ENCODE measurements at regions not wholly inside any gene's neighbourhood (a gene's known extent, or its start where the extent isn't known, plus 50 kb on each side); places are given as distances from the start of the nearest gene placed in this dataset.

DNA sequence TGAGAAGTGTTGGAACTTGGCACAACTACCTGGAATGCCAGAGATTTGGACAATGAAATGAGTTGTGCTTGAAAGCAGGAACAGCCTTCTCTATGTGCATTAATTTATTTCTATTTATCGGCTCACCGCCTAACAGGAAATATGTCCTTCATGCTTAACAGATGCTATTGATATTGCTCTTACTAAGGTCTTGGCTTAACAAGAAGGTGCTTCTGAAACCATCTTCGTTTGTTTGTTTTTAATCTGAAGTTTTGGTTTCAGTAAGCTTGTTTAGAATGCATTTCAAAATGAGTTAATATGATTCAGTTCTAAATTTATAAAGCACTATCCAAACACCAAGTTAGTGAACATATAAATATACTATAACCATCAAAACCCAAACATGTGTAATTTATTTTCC is 898.3 kb upstream of the B3GALT2 start:
- DNase-seq (ENCODE audit: low read depth in 6 of 9, low spot score in 9 of 9) = no peak
- no peak overlapping the region for H3K27ac ChIP-seq (ENCODE audit: low read depth in 1 of 2, low read length in 1 of 2)
- no peaks in the 10 kb centered on the region for H3K36me3 ChIP-seq (ENCODE audit: control insufficient read depth in 2 of 2, insufficient read depth in 2 of 2, low read length in 1 of 2)
- no peaks in the 10 kb centered on the region for H3K27me3 ChIP-seq (ENCODE audit: control insufficient read depth in 2 of 2, insufficient read depth in 1 of 2, low read length in 1 of 2)
- H3K4me3 ChIP-seq (ENCODE audit: low read length in 2 of 2) = no peak overlapping the region
- 91% methylated on average over 3 of the region's 3 CpGs for WGBS
- H3K9me3 ChIP-seq (ENCODE audit: control insufficient read depth in 2 of 2, insufficient read depth in 1 of 2, low read length in 1 of 2) = no peaks in the 10 kb centered on the region
- H3K4me1 ChIP-seq (ENCODE audit: control insufficient read depth in 2 of 2, insufficient read depth in 2 of 2, low read length in 2 of 2) = no peaks in the 10 kb centered on the region

DNA sequence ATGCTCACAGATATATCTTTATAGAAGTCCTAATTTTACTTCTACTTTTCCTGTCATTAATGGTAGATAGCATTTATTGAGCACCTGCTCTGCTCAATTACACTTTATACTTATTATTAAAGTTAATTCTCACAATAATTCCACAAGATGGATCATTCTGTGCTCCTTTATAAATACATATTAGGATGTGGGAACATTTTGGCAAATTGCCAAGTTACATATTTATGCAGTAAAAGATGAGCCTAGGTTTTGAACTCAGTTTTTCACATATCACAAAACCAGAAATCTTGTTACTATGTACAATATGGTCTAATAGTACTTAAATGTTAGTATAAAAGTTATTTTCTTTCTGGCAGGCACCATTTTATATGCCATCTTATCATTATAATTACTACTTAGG is 895.0 kb upstream of the B3GALT2 start:
- no peak for DNase-seq (ENCODE audit: low read depth in 6 of 9, low spot score in 9 of 9)
- H3K9me3 ChIP-seq (ENCODE audit: control insufficient read depth in 2 of 2, insufficient read depth in 1 of 2, low read length in 1 of 2) = no peaks in the 10 kb centered on the region
- no peak overlapping the region for H3K27ac ChIP-seq (ENCODE audit: low read depth in 1 of 2, low read length in 1 of 2)
- H3K36me3 ChIP-seq (ENCODE audit: control insufficient read depth in 2 of 2, insufficient read depth in 2 of 2, low read length in 1 of 2) = no peaks in the 10 kb centered on the region
- no peaks in the 10 kb centered on the region for H3K27me3 ChIP-seq (ENCODE audit: control insufficient read depth in 2 of 2, insufficient read depth in 1 of 2, low read length in 1 of 2)
- H3K4me3 ChIP-seq (ENCODE audit: low read length in 2 of 2) = no peak overlapping the region
- H3K4me1 ChIP-seq (ENCODE audit: control insufficient read depth in 2 of 2, insufficient read depth in 2 of 2, low read length in 2 of 2) = no peaks in the 10 kb centered on the region

GRCh38 chr1:194080826-194081225 is 894.4 kb upstream of the B3GALT2 start:
- 98% methylated on average over 2 of the region's 2 CpGs for WGBS
- DNase-seq (ENCODE audit: low read depth in 6 of 9, low spot score in 9 of 9) = no peak
- no peaks in the 10 kb centered on the region for H3K36me3 ChIP-seq (ENCODE audit: control insufficient read depth in 2 of 2, insufficient read depth in 2 of 2, low read length in 1 of 2)

DNA sequence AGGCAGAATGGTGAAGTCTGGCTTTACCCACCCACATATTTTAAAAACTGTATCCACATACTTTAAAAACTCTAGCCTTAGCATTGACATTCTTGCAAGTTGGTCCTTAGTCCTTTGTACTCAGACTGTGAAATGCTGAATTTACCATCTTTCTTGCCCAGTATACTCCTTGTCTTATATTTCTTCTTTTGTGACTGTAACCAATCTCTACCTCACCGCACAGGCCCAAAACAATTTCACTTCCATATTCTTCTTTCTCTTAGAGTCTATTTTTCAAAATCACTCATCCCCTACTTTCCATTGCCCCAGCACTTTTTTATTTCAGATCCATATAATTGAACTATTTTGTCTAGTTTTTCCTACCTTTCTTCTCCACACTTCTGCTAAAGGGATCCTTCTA is 892.4 kb upstream of the B3GALT2 start:
- Histone ChIP-seq H3K9me3 (ENCODE audit: control insufficient read depth in 2 of 2, insufficient read depth in 1 of 2, low read length in 1 of 2) (no peaks in the 10 kb centered on the region), H3K4me3 (ENCODE audit: low read length in 2 of 2) (no peak overlapping the region), H3K4me1 (ENCODE audit: control insufficient read depth in 2 of 2, insufficient read depth in 2 of 2, low read length in 2 of 2) (no peaks in the 10 kb centered on the region), H3K27me3 (ENCODE audit: control insufficient read depth in 2 of 2, insufficient read depth in 1 of 2, low read length in 1 of 2) (no peaks in the 10 kb centered on the region), H3K27ac (ENCODE audit: low read depth in 1 of 2, low read length in 1 of 2) (no peak overlapping the region), H3K36me3 (ENCODE audit: control insufficient read depth in 2 of 2, insufficient read depth in 2 of 2, low read length in 1 of 2) (no peaks in the 10 kb centered on the region)
- WGBS = 97% methylated on average over 1 of the region's 1 CpG
- DNase-seq (ENCODE audit: low read depth in 6 of 9, low spot score in 9 of 9) = no peak

More at GRCh38 chr1:194080826-194081225, 894.4 kb upstream of the B3GALT2 start:
- H3K9me3 ChIP-seq (ENCODE audit: control insufficient read depth in 2 of 2, insufficient read depth in 1 of 2, low read length in 1 of 2) = no peaks in the 10 kb centered on the region
- no peaks in the 10 kb centered on the region for H3K27me3 ChIP-seq (ENCODE audit: control insufficient read depth in 2 of 2, insufficient read depth in 1 of 2, low read length in 1 of 2)
- H3K27ac ChIP-seq (ENCODE audit: low read depth in 1 of 2, low read length in 1 of 2) = no peak overlapping the region
- H3K4me1 ChIP-seq (ENCODE audit: control insufficient read depth in 2 of 2, insufficient read depth in 2 of 2, low read length in 2 of 2) = no peaks in the 10 kb centered on the region
- H3K4me3 ChIP-seq (ENCODE audit: low read length in 2 of 2) = no peak overlapping the region

GRCh38 chr1:194076646-194077045 is 890.2 kb upstream of the B3GALT2 start:
- Histone ChIP-seq H3K36me3 (ENCODE audit: control insufficient read depth in 2 of 2, insufficient read depth in 2 of 2, low read length in 1 of 2) (no peaks in the 10 kb centered on the region), H3K9me3 (ENCODE audit: control insufficient read depth in 2 of 2, insufficient read depth in 1 of 2, low read length in 1 of 2) (no peaks in the 10 kb centered on the region), H3K4me3 (ENCODE audit: low read length in 2 of 2) (no peak overlapping the region), H3K4me1 (ENCODE audit: control insufficient read depth in 2 of 2, insufficient read depth in 2 of 2, low read length in 2 of 2) (no peaks in the 10 kb centered on the region), H3K27ac (ENCODE audit: low read depth in 1 of 2, low read length in 1 of 2) (no peak overlapping the region), H3K27me3 (ENCODE audit: control insufficient read depth in 2 of 2, insufficient read depth in 1 of 2, low read length in 1 of 2) (no peaks in the 10 kb centered on the region)
- 98% methylated on average over 1 of the region's 1 CpG for WGBS
- no peak for DNase-seq (ENCODE audit: low read depth in 6 of 9, low spot score in 9 of 9)

- Histone ChIP-seq H3K27me3 (ENCODE audit: control insufficient read depth in 2 of 2, insufficient read depth in 1 of 2, low read length in 1 of 2) (no peaks in the 10 kb centered on the region), H3K4me1 (ENCODE audit: control insufficient read depth in 2 of 2, insufficient read depth in 2 of 2, low read length in 2 of 2) (no peaks in the 10 kb centered on the region), H3K27ac (ENCODE audit: low read depth in 1 of 2, low read length in 1 of 2) (no peak overlapping the region), H3K4me3 (ENCODE audit: low read length in 2 of 2) (no peak overlapping the region), H3K9me3 (ENCODE audit: control insufficient read depth in 2 of 2, insufficient read depth in 1 of 2, low read length in 1 of 2) (no peaks in the 10 kb centered on the region), H3K36me3 (ENCODE audit: control insufficient read depth in 2 of 2, insufficient read depth in 2 of 2, low read length in 1 of 2) (no peaks in the 10 kb centered on the region)
- no peak for DNase-seq (ENCODE audit: low read depth in 6 of 9, low spot score in 9 of 9)
- WGBS = 93% methylated on average over 3 of the region's 3 CpGs
These were observed 887.4 kb upstream of the B3GALT2 start for GRCh38 chr1:194073833-194074232.

- Histone ChIP-seq H3K9me3 (ENCODE audit: control insufficient read depth in 2 of 2, insufficient read depth in 1 of 2, low read length in 1 of 2) (no peaks in the 10 kb centered on the region), H3K27me3 (ENCODE audit: control insufficient read depth in 2 of 2, insufficient read depth in 1 of 2, low read length in 1 of 2) (no peaks in the 10 kb centered on the region), H3K36me3 (ENCODE audit: control insufficient read depth in 2 of 2, insufficient read depth in 2 of 2, low read length in 1 of 2) (no peaks in the 10 kb centered on the region), H3K27ac (ENCODE audit: low read depth in 1 of 2, low read length in 1 of 2) (no peak overlapping the region), H3K4me3 (ENCODE audit: low read length in 2 of 2) (no peak overlapping the region), H3K4me1 (ENCODE audit: control insufficient read depth in 2 of 2, insufficient read depth in 2 of 2, low read length in 2 of 2) (no peaks in the 10 kb centered on the region)
- no peak for DNase-seq (ENCODE audit: low read depth in 6 of 9, low spot score in 9 of 9)
These were observed 884.8 kb upstream of the B3GALT2 start for GRCh38 chr1:194071205-194071604.

DNA sequence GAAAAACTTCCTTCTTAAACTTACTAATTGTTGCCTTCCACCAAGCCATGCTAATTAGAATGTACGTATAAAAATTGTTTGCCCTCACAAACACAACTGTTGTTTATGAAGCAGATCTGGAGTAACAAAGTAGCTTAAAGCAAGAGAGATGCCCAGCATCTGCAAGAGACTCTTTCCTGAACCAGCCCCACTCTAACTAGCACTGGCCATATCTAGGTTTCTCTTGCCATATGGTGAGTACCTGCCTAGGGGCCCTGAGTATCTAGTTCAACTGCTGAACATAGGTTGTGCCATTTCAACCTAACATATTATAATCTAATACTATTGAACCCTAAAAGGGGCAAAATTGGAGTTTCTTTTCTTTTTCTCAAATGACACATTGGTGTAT is 883.4 kb upstream of the B3GALT2 start:
- Histone ChIP-seq H3K9me3 (ENCODE audit: control insufficient read depth in 2 of 2, insufficient read depth in 1 of 2, low read length in 1 of 2) (no peaks in the 10 kb centered on the region), H3K4me3 (ENCODE audit: low read length in 2 of 2) (no peak overlapping the region), H3K27ac (ENCODE audit: low read depth in 1 of 2, low read length in 1 of 2) (no peak overlapping the region), H3K36me3 (ENCODE audit: control insufficient read depth in 2 of 2, insufficient read depth in 2 of 2, low read length in 1 of 2) (no peaks in the 10 kb centered on the region), H3K4me1 (ENCODE audit: control insufficient read depth in 2 of 2, insufficient read depth in 2 of 2, low read length in 2 of 2) (no peaks in the 10 kb centered on the region), H3K27me3 (ENCODE audit: control insufficient read depth in 2 of 2, insufficient read depth in 1 of 2, low read length in 1 of 2) (no peaks in the 10 kb centered on the region)
- DNase-seq (ENCODE audit: low read depth in 6 of 9, low spot score in 9 of 9) = no peak
- 100% methylated on average over 1 of the region's 1 CpG for WGBS

DNA sequence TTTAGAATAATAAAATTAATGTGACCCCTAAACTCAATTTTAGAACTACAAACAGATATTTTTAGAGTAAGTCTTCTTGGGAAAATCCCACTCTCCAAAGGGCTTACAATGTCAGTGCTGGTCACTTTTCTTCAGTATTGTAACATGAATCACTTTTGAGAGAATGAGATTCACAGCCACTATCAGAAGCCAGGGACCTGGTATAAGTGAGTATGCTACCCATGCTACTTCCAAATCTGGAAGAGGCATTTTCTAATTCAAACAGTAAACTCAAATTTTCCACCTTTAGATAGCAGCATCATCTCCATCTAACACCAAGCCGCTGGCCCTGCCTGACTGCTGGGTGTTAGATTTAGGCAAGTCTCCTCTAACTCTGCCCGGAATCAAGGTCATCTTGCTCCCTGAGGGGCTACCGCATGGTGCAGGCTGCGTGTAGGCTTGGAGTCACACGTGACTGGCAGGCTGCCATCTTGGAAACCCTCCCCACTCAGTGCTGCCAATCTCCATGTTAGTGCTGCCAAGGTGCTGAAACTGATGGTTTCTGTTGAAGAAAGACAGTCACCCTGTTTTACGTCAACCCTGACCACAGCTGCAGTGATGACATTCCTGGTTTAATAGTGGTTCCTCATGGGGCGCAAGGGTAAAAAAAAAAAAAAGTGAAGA is 882.9 kb upstream of the B3GALT2 start:
- Histone ChIP-seq H3K36me3 (ENCODE audit: control insufficient read depth in 2 of 2, insufficient read depth in 2 of 2, low read length in 1 of 2) (no peaks in the 10 kb centered on the region), H3K4me1 (ENCODE audit: control insufficient read depth in 2 of 2, insufficient read depth in 2 of 2, low read length in 2 of 2) (no peaks in the 10 kb centered on the region), H3K9me3 (ENCODE audit: control insufficient read depth in 2 of 2, insufficient read depth in 1 of 2, low read length in 1 of 2) (no peaks in the 10 kb centered on the region), H3K27me3 (ENCODE audit: control insufficient read depth in 2 of 2, insufficient read depth in 1 of 2, low read length in 1 of 2) (no peaks in the 10 kb centered on the region), H3K4me3 (ENCODE audit: low read length in 2 of 2) (no peak overlapping the region), H3K27ac (ENCODE audit: low read depth in 1 of 2, low read length in 1 of 2) (no peak overlapping the region)
- DNase-seq (ENCODE audit: low read depth in 6 of 9, low spot score in 9 of 9) = no peak
- 97% methylated on average over 7 of the region's 7 CpGs for WGBS
